Tibial nerve (tissue), 4 donors: ENCODE measurements at regions not wholly inside any gene's neighbourhood (a gene's known extent, or its start where the extent isn't known, plus 50 kb on each side); places are given as distances from the start of the nearest gene placed in this dataset.

Experiments
- DNase-seq, 2 donors: peaks; one replicate each; pipeline ENCODE4 v3.0.0-alpha.2; 2019; ENCODE audit warnings: low spot score in 2 of 2
- H3K27ac ChIP-seq, 4 donors: fragments of 200-600 bp; sonication (generic) in 3 of 4; one replicate each; pipeline ENCODE4 v1.5.1; 2017 to 2019; ENCODE audit warnings: mild to moderate bottlenecking in 1 of 4
- H3K27me3 ChIP-seq, 2 donors: fragments of 200-600 bp; sonication (generic) in 1 of 2; one replicate each; pipeline versions ENCODE4 v1.5.1 to v1.6.0; 2017 to 2019
- H3K36me3 ChIP-seq, 3 donors: fragments of 200-600 bp; sonication (generic); one replicate each; pipeline ENCODE4 v1.5.1; 2018 to 2019
- H3K4me1 ChIP-seq, 4 donors: fragments of 200-600 bp; sonication (generic) in 3 of 4; one replicate each; pipeline ENCODE4 v1.5.1; 2017 to 2019
- H3K4me3 ChIP-seq, 4 donors: fragments of 200-600 bp; sonication (generic) in 3 of 4; one replicate each; pipeline ENCODE4 v1.5.1; 2017 to 2019; ENCODE audit warnings: mild to moderate bottlenecking in 1 of 4, moderate library complexity in 1 of 4
- H3K9me3 ChIP-seq, 4 donors: fragments of 200-600 bp; sonication (generic) in 3 of 4; one replicate each; pipeline ENCODE4 v1.5.1; 2017 to 2019
- EP300 ChIP-seq, 2 donors: sonication (generic); formaldehyde crosslinking; IDR thresholded peaks; one replicate each; pipeline ENCODE4 v1.6.1; 2017; ENCODE audit warnings: antibody characterized with exemption in 2 of 2, mild to moderate bottlenecking in 1 of 2
- POLR2A ChIP-seq, 2 donors: fragments of 450-650 bp; IDR thresholded peaks; one replicate each; pipeline ENCODE4 v1.6.1; 2017; ENCODE audit warnings: antibody characterized with exemption in 2 of 2, mild to moderate bottlenecking in 2 of 2, moderate library complexity in 2 of 2
- WGBS, 2 donors: methylation state at CpG; one replicate each; pipeline ENCODE4 v1.1.5; 2018; 5-methylcytosine and 5-hydroxymethylcytosine counted together
- TF ChIP-seq, protein P1 (sequence below), 5 experiments: fragments of 200-600 bp in 3 of 5; fragments of 450-650 bp in 2 of 5; sonication (generic) in 3 of 5; IDR thresholded peaks; one replicate each; pipeline ENCODE4 v1.5.1; 2016 to 2019; ENCODE audit warnings: antibody characterized with exemption in 5 of 5, mild to moderate bottlenecking in 3 of 5, moderate library complexity in 2 of 5

DNA sequence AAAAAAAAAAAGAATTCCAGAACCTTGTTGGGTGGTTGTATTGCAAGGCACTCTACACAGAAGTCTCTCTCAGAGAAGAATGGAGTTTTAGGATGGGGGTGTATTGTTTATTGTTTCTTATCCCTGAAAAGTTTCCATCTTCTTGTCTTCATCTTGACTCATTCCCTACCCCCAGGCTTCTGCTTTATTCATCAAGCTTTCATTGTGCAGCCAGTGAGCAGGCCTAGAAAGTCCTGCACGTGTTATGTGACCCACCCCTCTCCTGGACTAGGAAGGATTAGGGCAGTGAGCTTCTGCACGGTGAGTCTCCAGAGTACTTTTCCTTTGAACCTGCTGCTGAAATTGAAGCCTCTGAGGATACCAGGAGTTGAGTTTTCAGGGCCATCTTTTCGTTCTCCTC is 150.9 kb upstream of the IL12A start:
- Histone ChIP-seq H3K36me3 (no peaks in the 10 kb centered on the region), H3K4me3 (no peak overlapping the region), H3K27ac (peak overlapping the region in 3 of 4 donors; percentile 33 to 85 (median 82)), H3K4me1 (peaks cover 0 to 33% (median 6%) of the 10 kb centered on the region in 4 donors), H3K27me3 (no peaks in the 10 kb centered on the region), H3K9me3 (no peaks in the 10 kb centered on the region)
- no peak for DNase-seq
- TF ChIP-seq EP300 (IDR thresholded peaks at IDR 0.05) (no peak), POLR2A (IDR thresholded peaks at IDR 0.05) (no peak)
- TF ChIP-seq, protein P1, sequence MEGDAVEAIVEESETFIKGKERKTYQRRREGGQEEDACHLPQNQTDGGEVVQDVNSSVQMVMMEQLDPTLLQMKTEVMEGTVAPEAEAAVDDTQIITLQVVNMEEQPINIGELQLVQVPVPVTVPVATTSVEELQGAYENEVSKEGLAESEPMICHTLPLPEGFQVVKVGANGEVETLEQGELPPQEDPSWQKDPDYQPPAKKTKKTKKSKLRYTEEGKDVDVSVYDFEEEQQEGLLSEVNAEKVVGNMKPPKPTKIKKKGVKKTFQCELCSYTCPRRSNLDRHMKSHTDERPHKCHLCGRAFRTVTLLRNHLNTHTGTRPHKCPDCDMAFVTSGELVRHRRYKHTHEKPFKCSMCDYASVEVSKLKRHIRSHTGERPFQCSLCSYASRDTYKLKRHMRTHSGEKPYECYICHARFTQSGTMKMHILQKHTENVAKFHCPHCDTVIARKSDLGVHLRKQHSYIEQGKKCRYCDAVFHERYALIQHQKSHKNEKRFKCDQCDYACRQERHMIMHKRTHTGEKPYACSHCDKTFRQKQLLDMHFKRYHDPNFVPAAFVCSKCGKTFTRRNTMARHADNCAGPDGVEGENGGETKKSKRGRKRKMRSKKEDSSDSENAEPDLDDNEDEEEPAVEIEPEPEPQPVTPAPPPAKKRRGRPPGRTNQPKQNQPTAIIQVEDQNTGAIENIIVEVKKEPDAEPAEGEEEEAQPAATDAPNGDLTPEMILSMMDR (IDR thresholded peaks at IDR 0.05) = no peak
- 37 to 42% methylated on average over 3 of the region's 3 CpGs for WGBS, 2 donors

DNA sequence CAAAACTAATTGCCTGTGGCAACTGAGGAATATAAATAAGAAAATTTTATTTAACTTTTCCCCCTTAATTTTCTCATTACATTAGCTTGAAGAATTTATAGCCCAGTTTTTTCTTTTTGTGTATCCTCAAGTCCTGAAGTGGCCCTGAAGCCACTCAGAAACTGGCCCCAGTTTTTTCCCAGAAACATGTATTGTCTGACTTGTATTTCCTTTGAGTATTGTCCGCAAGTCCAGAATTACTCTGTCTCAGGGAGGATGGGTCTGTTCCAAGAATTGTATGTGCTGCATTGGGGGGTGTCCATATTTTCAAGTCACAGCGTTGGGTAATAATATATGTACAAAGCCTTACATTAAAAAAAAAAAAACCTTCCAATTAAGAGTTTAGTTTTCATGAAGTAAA is 149.7 kb upstream of the IL12A start:
- Histone ChIP-seq H3K36me3 (no peaks in the 10 kb centered on the region), H3K27ac (peak overlapping the region in 2 of 4 donors; percentile 82 to 85), H3K4me3 (no peak overlapping the region), H3K4me1 (peaks cover 0 to 33% (median 6%) of the 10 kb centered on the region in 4 donors), H3K9me3 (no peaks in the 10 kb centered on the region), H3K27me3 (no peaks in the 10 kb centered on the region)
- 48 to 49% methylated on average over 2 of the region's 2 CpGs for WGBS, 2 donors
- no peak for TF ChIP-seq POLR2A (IDR thresholded peaks at IDR 0.05)
- TF ChIP-seq, protein P1 (IDR thresholded peaks at IDR 0.05) = no peak
- no peak for TF ChIP-seq EP300 (IDR thresholded peaks at IDR 0.05)
- no peak for DNase-seq

DNA sequence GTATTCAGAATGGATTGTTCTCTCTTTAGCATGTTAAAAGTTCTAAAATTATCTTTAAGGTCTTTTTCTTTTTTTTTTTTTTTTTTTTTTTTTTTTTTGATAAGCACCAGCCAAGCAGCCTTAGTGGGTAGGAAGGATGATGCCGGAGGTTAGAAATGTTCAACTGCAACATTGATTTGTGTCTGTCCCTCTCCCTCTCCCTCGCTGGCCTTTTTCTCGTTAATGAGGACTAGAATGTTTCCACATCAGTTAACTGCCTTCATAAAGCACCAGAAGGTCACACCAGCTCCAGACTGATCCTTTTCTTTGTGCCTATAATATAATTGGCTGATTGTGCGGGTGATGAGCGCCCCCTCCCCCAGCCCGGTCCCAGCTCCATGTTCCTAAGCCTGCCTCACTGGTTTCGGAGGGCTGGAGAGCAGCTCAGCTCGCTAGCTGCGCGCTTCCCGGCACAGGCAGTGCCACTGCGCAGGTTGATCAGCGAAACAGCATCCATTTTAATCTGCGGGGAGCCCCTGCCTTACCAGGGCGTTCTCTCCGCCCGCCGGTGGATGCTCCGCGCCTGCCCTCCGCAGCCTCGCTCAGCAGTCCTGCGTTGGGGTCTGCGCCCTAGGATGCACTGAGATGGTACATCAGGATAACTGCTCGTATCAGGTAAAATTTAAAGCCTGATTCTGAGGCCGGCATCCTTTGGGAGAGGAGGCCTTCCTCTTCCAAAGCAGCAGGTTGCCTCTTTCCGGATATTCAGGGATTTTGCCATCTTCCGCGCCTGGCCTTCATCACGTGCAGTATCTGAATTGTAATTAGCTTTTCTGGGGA is 148.9 kb upstream of the IL12A start, which contains the start of gene SCHIP1:
Gene SCHIP1, plus strand, starts transcription at position 301 of the 819 bp plus-strand sequence.
- peak within 1 kb of the TSS; percentile 33 to 50 (median 42) for H3K4me3 ChIP-seq
- H3K36me3 ChIP-seq = no peaks in the 10 kb centered on the region
- no peaks in the 10 kb centered on the region for H3K27me3 ChIP-seq
- peaks cover 0 to 36% (median 6%) of the 10 kb centered on the region in 4 donors for H3K4me1 ChIP-seq
- peak within 1 kb of the TSS; percentile 50 to 85 (median 72) for H3K27ac ChIP-seq
- no peak for DNase-seq
- WGBS, 2 donors = 34 to 50% methylated on average over 27 to 29 of the region's 30 CpGs
- TF ChIP-seq, protein P1 (IDR thresholded peaks at IDR 0.05) = peak in 1 of 5 experiments; percentile 13
- peak; percentile 20 to 49 for TF ChIP-seq POLR2A (IDR thresholded peaks at IDR 0.05)
- TF ChIP-seq EP300 (IDR thresholded peaks at IDR 0.05) = peak in 1 of 2 donors; percentile 66
- H3K9me3 ChIP-seq = no peaks in the 10 kb centered on the region

DNA sequence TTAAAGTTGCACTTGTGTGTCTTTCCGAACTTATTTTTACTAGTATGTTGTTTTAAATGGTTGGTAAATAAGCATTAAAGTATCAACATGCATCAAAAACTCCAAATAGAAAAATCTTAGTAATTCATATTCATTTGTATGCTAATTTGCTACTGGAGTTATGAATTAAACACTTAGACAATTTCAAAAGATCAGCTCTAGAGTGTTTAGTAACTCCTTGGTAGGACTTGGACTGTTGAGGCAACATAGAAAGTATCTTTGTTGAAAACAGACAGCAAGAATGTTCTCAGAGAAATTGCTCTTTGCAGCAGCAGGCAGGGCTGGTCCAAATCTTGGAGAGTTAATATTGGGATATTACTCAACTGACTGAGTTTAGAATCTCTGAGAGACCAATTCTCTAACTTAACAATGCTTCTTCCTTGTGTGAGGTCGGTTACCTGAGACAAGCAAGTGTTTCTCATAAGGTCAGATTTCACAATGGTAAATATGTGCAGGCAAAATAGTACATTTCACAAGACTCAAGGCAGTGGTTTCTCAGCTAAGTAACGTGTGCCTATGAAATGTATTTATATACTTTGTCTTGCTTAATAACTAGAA is 147.8 kb upstream of the IL12A start:
- DNase-seq = no peak
- peak overlapping the region; percentile 50 to 85 (median 72) for H3K27ac ChIP-seq
- peak overlapping the region in 3 of 4 donors; percentile 41 to 50 (median 42) for H3K4me3 ChIP-seq
- 42 to 50% methylated on average over 3 of the region's 3 CpGs for WGBS, 2 donors
- peaks cover 0 to 44% (median 6%) of the 10 kb centered on the region in 4 donors for H3K4me1 ChIP-seq
- H3K36me3 ChIP-seq = no peaks in the 10 kb centered on the region
- TF ChIP-seq EP300 (IDR thresholded peaks at IDR 0.05) = no peak
- TF ChIP-seq, protein P1 (IDR thresholded peaks at IDR 0.05) = no peak
- TF ChIP-seq POLR2A (IDR thresholded peaks at IDR 0.05) = no peak
- H3K9me3 ChIP-seq = no peaks in the 10 kb centered on the region
- no peaks in the 10 kb centered on the region for H3K27me3 ChIP-seq

DNA sequence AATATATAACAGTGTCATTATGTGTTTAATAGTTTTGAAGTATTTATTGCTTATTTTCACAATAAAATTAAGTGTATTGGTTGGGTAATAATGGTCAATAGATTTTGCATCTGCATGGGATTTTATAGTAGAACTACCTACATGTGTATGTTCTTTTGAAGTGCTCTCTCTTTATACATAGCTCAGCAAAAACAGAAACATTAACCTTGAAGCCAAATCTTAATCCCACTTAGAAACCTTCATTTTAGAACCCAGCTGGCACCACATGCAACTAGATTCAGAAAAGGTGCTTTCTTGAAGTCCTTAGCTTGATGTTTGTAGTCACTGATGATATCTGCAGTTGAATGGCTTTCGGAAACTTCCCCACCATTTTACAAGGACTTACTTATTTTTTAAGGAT is 146.9 kb upstream of the IL12A start:
- TF ChIP-seq EP300 (IDR thresholded peaks at IDR 0.05) = no peak
- no peak for TF ChIP-seq POLR2A (IDR thresholded peaks at IDR 0.05)
- TF ChIP-seq, protein P1 (IDR thresholded peaks at IDR 0.05) = no peak
- no peak for DNase-seq
- Histone ChIP-seq H3K4me1 (peaks cover 0 to 41% (median 9%) of the 10 kb centered on the region in 4 donors), H3K4me3 (no peak overlapping the region), H3K27me3 (no peaks in the 10 kb centered on the region), H3K9me3 (no peaks in the 10 kb centered on the region), H3K36me3 (no peaks in the 10 kb centered on the region), H3K27ac (peak overlapping the region in 2 of 4 donors; percentile 72 to 85)
- WGBS, 2 donors = 74 to 76% methylated on average over 1 of the region's 1 CpG
